GM18499 (cell line): ENCODE measurements at regions not wholly inside any gene's neighbourhood (a gene's known extent, or its start where the extent isn't known, plus 50 kb on each side); places are given as distances from the start of the nearest gene placed in this dataset.

ENCODE experiments used
- ATAC-seq: cut with Tn5 transposase; IDR thresholded peaks from one replicate; pipeline ENCODE4 v1.9.1; 2021; ENCODE audit warnings: moderate number of reproducible peaks; ENCODE audit not compliant: insufficient read depth, unreplicated experiment

DNA sequence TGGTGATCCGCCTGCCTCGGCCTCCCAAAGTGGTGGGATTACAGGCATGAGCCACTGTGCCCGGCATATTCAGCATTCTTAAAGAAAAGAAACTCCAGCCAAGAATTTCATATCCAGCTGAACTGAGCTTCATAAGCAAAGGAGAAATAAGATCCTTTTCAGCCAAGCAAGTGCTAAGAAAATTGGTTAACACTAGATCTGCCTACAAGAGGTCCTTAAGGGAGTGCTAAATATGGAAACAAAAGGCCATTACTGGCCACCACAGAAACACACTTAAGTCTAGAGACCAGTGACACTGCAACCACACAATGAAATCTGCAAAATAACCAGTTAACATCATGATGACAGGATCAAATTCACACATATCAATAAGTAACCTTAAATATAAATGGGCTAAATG is 331.5 kb downstream of the MAN2A1 start:
- no peak for ATAC-seq

- ATAC-seq, result no peak
These were observed 335.4 kb downstream of the MAN2A1 start for GRCh38 chr5:110025160-110025559.

DNA sequence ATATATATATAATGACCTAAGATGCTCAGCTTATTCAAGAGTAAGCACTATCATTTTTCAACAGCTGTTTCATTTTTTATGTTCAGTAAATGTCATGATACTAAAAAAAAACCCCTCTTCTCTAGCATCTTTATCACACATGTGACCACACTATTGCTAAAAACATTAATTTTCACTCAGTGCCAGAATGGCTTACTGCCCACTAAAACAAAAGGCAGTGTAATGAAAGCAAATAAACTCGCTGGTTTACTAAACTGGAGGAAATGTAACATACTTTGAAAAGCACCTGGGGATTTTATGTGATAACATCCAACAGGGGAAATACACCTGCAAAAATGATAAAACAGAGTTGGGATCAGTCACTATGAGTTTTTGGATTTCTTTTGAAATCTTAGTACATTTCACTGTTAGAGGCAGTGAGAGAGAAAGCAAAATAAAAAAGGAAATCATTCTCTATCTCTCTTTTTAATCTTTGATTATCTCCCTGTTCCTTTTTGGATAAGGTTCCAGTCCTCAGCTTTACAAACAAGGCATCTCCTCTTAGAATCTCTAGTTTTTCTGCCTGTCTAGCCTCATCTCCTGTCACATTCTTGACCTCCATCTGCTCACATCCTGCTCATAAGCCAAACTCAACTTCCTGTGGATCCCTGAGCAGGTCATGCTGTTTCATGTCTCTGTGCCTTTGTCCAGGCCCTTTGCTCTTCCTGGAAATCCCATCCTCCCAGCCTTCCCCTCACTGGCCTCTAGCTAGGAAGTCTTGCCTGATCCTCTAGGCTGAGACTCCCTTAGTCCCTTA is 338.0 kb downstream of the MAN2A1 start:
- no peak for ATAC-seq

- ATAC-seq, result no peak
These were observed 341.8 kb downstream of the MAN2A1 start for GRCh38 chr5:110031402-110032140.

- ATAC-seq, result no peak
These were observed 342.6 kb downstream of the MAN2A1 start for GRCh38 chr5:110032376-110032775.

GRCh38 chr5:110034056-110034600 is 344.4 kb downstream of the MAN2A1 start:
- ATAC-seq, result no peak

DNA sequence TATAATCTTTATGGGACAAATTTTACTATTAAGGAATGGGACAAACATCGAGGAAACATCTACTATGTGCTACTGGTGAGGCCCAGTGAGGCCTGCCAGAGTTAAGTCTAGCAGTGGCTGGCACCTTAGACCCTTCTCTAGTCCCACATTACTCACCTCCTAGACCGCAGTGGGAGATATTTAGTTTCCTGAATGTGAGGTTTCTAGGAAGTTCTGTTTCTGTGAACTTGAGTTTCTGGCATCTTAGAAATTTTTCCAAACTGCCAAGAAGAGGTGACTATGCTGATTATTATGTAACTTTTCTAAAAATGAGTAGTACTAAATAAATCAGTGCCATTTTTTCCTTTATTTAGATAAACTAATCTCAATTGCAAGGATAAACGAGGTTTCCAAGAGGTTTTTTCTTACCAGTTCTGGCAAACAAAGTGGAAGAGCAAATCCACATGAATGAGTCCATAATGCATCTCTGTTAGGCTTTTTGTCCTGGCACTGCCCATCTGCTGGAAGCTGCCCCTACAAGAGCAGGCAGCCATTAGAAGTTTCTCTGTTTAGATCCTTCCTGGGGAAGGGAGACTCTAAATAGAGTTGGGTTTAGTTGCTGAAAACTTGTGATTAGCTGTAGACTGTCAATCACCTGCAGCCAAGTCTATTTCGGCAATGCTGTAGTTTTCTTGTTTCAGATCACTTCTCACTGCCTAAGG is 348.7 kb downstream of the MAN2A1 start:
- no peak for ATAC-seq

DNA sequence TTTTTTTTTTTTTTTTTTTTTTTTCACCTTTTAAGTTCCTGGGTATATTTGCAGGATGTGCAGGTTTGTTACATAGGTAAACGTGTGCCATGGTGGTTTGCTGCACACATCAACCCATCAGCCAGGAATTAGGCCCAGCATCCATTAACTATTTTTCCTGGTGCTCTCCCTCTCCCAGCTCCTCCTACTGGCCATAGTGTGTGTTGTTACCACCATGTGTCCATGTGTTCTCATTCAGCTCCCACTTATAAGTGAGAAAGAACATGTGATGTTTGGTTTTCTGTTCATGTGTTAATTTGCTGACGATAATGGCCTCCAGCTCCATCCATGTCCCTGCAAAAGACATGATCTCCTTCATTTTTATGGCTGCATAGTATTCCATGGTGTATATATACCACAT is 350.5 kb downstream of the MAN2A1 start:
- no peak for ATAC-seq

DNA sequence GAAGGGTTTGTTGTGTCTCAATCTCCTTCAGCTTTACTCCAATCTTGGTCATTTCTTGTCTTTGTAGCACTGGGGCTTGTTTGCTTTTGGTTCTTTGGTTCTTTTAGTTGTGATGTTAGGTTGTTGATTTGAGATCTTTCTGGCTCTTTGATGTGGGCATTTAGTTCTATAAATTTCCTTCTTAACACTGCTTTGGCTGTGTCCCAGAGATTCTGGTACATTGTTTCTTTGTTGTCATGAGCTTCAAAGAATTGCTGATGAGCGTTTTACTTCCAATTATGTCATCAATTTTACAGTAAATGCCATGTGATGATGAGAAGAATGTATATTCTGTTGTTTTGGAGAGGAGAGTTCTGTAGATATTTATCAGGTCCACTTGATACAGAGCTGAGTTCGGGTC is 353.3 kb downstream of the MAN2A1 start:
- no peak for ATAC-seq

- no peak for ATAC-seq
These were observed 355.4 kb downstream of the MAN2A1 start for GRCh38 chr5:110045158-110045557.

GRCh38 chr5:110048491-110048890 is 358.8 kb downstream of the MAN2A1 start:
- ATAC-seq, result no peak

DNA sequence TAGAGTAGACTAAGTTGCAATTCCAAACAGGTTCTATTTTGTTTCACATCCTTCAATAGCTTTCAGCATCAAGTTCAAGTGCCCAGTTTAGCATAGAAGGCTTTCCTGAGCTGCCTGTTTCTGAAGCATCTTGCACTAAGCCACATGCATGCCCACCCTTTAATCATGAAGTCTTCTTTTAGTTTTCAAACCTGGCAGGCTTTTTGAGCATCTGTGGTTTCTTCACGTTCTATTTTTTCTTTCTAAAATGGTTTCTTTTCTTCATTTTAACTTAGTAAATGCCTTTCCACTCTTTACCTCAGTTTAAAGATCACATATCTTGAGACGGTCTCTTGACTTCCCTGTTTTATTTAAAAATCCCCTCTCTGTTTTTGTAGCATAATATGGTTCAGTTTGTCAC is 360.1 kb downstream of the MAN2A1 start:
- no peak for ATAC-seq

- no peak for ATAC-seq
These were observed 361.1 kb downstream of the MAN2A1 start for GRCh38 chr5:110050640-110051345.

DNA sequence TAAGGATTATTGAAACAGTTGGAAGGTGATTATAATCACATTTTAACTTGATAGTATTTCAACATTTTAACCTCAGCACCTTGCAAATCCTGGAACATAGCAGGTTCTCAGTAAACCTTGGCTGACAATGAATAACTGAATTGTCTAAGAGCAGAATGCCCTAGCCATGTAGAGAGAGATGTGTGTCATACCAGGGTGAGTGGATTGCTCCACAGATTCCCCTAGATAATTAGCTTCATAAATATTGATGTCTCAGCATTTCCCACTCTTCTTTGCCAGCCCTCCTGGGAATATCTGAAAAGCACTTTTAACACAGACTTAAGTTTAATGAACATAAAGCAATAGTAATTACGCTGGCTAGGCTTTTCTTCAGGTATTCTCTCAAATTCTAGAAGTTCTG is 363.5 kb downstream of the MAN2A1 start:
- no peak for ATAC-seq

DNA sequence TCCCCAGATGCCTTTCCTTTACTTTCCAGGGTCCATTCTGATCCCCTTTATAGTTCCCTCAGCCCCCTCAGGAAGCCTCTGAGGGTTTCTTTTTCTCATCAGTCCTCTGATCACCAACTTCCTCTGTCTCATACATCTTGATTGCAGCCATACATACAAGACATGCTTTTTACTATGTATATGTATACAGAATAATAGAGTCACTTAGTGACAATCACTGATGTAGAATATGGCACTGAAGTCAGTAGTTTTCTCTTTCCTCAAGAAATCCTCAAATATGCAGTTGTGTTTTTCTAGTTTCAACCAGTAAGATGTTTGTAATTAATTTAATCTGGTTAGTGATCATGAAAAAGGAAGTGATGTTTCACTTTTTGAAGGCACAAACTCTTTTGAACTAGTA is 364.1 kb downstream of the MAN2A1 start:
- peak; percentile 6 for ATAC-seq

GRCh38 chr5:110054240-110054639 is 364.5 kb downstream of the MAN2A1 start:
- peak; percentile 86 for ATAC-seq

DNA sequence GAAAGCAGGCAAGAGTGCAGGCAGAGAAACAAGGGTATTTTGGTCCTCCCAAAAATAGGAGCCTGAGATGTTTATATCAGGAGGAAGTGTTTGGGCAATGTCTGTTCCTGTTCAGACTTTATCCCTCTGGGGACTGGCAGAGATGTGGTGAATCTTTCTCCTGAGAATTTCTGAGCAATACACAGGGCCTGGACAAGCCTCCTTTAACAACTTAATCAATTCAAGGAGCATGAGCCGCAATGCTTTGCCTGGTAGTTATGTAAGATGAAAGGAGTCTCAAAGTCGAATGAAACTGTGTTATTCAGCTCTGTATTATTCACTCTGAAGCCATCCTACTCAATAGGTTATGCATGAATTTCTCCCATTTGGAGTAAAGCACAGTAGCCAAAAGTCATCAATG is 365.6 kb downstream of the MAN2A1 start:
- ATAC-seq, result no peak

- no peak for ATAC-seq
These were observed 366.9 kb downstream of the MAN2A1 start for GRCh38 chr5:110056580-110057114.

DNA sequence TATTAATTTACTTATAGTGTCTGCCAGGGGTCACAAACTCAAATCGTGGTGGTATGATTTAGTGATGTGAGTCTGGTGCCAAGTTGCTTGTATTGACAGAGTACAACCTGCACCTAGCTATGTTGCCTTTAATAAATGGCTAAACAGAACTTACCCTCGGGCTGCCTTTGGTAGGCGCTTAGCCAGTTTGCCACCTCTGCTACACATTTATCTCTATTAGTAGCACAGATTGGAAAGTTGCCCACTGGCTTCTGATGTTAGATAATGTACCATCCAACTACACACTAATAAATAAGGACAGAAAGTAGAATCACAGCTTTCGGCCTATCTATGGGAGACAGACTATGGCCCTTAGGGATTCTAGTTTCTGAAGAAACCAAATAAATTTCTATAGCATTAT is 368.4 kb downstream of the MAN2A1 start:
- ATAC-seq, result no peak

DNA sequence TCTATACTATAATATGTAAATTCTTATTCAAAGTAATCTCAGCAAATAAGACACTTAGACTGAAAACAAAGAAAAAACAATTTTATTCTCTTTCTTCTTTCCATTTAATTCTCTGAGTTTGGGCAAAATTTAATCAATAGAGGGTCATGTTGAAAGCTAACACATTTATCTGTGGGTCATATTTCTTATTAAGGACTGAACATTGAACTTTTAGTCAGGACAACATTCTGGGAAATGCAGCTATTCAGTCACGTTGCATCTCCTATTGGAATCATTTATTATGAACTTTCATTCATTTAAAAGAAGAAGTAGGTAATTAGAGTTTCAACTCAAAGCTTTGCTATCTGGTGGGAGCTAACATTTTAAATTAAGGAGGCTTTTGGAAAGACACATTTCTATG is 372.5 kb downstream of the MAN2A1 start:
- ATAC-seq, result no peak
